Mesodermal cell (in vitro differentiated cells): ENCODE measurements at regions not wholly inside any gene's neighbourhood (a gene's known extent, or its start where the extent isn't known, plus 50 kb on each side); places are given as distances from the start of the nearest gene placed in this dataset.

Experiments
- H3K27ac ChIP-seq: 2 replicates; pipeline ENCODE4 v1.7.0; 2013; ENCODE audit warnings: mild to moderate bottlenecking, low read depth, low read length, moderate library complexity; ENCODE audit not compliant: severe bottlenecking
- H3K36me3 ChIP-seq: 2 replicates; pipeline ENCODE4 v1.7.1; 2013; ENCODE audit warnings: mild to moderate bottlenecking, low read length, moderate library complexity; ENCODE audit not compliant: control insufficient read depth, insufficient read depth
- H3K4me1 ChIP-seq: one replicate; pipeline ENCODE4 v1.7.1; 2013; ENCODE audit warnings: mild to moderate bottlenecking, low read length; ENCODE audit not compliant: insufficient read depth, control insufficient read depth, poor library complexity, severe bottlenecking
- H3K4me3 ChIP-seq: 2 replicates; pipeline ENCODE4 v1.7.0; 2013; ENCODE audit warnings: low read length, control low read depth, mild to moderate bottlenecking; ENCODE audit not compliant: insufficient read depth, poor library complexity, severe bottlenecking; ENCODE audit errors: extremely low read depth
- H3K9me3 ChIP-seq: 2 replicates; pipeline ENCODE4 v1.7.1; 2013; ENCODE audit warnings: mild to moderate bottlenecking, low read length, moderate library complexity; ENCODE audit not compliant: control insufficient read depth
- WGBS, 2 experiments: methylation state at CpG; one replicate each; pipeline ENCODE4 v1.1.5; 2013; ENCODE audit warnings: missing lambda C conversion rate in 2 of 2; ENCODE audit not compliant: insufficient coverage in 2 of 2; 5-methylcytosine and 5-hydroxymethylcytosine counted together

DNA sequence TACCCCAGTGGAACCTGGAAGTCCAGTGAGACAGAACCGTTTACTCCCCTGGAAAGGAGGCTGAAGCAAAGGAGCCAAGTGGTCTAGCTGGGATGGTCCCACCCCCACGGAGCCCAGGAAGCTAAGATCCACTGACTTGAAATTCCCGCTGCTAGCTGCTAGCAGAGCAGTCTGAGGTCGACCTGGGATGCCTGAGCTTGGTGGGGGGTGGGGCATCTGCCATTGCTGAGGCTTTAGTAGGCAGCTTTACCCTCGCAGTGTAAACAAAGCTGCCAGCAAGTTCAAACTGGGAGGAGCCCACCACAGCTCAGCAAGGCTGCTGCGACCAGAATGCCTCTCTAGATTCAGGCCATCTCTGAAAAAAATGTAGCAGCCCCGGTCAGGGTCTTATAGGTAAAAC, 437.0 kb downstream of the SUCLA2 start:
- Histone ChIP-seq H3K4me1 (peaks cover 2% of the 10 kb centered on the region), H3K9me3 (no peaks in the 10 kb centered on the region), H3K36me3 (no peaks in the 10 kb centered on the region), H3K27ac (no peak overlapping the region), H3K4me3 (no peak overlapping the region)
- WGBS, 2 experiments: 33 to 36% methylated on average over 6 of the region's 7 CpGs

DNA sequence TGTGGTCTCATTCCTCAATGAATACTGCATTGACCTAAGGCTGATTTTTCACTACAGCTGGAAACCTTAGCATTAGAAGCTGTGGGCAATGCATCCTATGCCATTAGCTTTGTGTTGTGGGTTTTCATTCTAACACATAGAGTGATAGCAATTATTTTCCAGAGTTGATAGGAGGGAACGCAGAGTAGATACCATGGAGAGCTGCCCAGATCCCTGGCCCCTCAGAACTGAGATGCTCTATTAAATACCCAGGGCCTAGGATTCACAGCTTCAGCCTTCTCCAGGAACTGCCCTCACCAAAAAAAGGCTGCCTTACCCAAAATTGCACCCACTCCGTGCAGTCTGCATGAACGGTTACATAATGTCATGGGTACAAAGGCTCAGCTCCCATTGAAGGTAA, 444.4 kb downstream of the SUCLA2 start:
- Histone ChIP-seq H3K4me3 (no peak overlapping the region), H3K36me3 (no peaks in the 10 kb centered on the region), H3K4me1 (no peaks in the 10 kb centered on the region), H3K9me3 (no peaks in the 10 kb centered on the region), H3K27ac (no peak overlapping the region)
- 92 to 100% methylated on average over 2 to 3 of the region's 3 CpGs for WGBS, 2 experiments

DNA sequence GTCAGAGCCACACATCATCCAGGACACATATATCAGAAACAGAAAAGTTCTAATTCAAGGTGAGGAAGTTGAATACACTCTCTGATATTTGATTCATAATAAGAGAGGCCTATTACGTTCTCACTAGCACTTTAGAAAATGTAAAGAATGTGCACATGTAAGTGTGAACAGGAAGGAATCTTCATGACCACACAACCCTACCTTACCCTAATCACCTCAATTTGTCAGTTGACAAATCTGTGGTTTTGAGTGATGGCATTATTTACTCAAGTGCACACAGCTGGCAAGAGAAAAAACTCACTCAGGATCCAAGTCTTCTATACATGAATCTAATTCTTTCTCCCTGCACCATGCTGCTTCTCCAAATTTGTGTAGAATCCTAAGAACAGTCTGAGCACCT, 445.8 kb downstream of the SUCLA2 start:
- no peaks in the 10 kb centered on the region for H3K4me1 ChIP-seq
- H3K9me3 ChIP-seq: no peaks in the 10 kb centered on the region
- H3K4me3 ChIP-seq: no peak overlapping the region
- no peaks in the 10 kb centered on the region for H3K36me3 ChIP-seq
- no peak overlapping the region for H3K27ac ChIP-seq
- no CpG with 5 or more reads among the region's 1 CpG for WGBS, 2 experiments

DNA sequence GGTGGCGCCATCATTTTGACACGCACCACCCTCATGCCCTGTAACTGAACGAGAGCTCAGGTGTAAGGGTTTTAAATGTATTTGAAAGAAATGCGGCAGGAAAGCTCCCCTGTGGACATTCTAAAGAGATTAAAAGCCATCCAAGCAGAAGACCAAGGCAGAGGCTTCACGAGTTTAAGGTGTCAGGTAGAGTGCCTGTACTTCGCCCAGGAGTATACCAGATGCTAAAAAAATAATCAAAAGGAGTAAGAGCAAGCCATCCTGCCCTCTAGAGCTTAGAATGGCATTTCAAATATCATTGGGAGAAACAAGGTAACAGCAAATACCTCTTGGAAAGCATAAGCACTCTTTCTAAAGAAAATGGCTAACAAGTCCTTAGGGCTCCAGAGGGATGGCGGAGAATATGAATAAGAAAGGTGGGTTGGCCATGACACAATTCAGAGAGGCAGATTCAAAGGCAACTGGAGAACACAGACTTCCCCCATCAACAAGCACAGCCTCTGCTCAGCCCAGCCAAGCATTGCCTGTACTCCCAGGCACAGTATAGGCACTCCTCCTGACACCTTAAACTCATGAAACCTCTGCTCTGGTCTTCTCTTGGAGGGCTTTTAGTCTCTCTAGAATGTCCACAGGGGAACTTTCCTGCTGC, 447.6 kb downstream of the SUCLA2 start:
- no peaks in the 10 kb centered on the region for H3K36me3 ChIP-seq
- no peaks in the 10 kb centered on the region for H3K9me3 ChIP-seq
- WGBS, 2 experiments: 83 to 89% methylated on average over 5 to 7 of the region's 7 CpGs
- H3K27ac ChIP-seq: no peak overlapping the region
- no peak overlapping the region for H3K4me3 ChIP-seq
- H3K4me1 ChIP-seq: no peaks in the 10 kb centered on the region

GRCh38 chr13:47549219-47549752, 451.8 kb downstream of the SUCLA2 start:
- 82 to 87% methylated on average over 2 to 3 of the region's 3 CpGs for WGBS, 2 experiments
- H3K27ac ChIP-seq: no peak overlapping the region
- H3K4me3 ChIP-seq: no peak overlapping the region
- H3K4me1 ChIP-seq: no peaks in the 10 kb centered on the region
- no peaks in the 10 kb centered on the region for H3K9me3 ChIP-seq
- H3K36me3 ChIP-seq: no peaks in the 10 kb centered on the region

- 86 to 95% methylated on average over 2 of the region's 4 CpGs for WGBS, 2 experiments
- H3K9me3 ChIP-seq: no peaks in the 10 kb centered on the region
- H3K4me3 ChIP-seq: no peak overlapping the region
- H3K36me3 ChIP-seq: no peaks in the 10 kb centered on the region
- no peaks in the 10 kb centered on the region for H3K4me1 ChIP-seq
- no peak overlapping the region for H3K27ac ChIP-seq
Measured at GRCh38 chr13:47548294-47548840, 452.7 kb downstream of the SUCLA2 start.

- Histone ChIP-seq H3K36me3 (no peaks in the 10 kb centered on the region), H3K4me3 (no peak overlapping the region), H3K9me3 (no peaks in the 10 kb centered on the region), H3K27ac (no peak overlapping the region), H3K4me1 (no peaks in the 10 kb centered on the region)
- WGBS, 2 experiments: 93 to 100% methylated on average over 1 to 2 of the region's 7 CpGs
Measured at GRCh38 chr13:47546391-47547225, 454.5 kb downstream of the SUCLA2 start.

DNA sequence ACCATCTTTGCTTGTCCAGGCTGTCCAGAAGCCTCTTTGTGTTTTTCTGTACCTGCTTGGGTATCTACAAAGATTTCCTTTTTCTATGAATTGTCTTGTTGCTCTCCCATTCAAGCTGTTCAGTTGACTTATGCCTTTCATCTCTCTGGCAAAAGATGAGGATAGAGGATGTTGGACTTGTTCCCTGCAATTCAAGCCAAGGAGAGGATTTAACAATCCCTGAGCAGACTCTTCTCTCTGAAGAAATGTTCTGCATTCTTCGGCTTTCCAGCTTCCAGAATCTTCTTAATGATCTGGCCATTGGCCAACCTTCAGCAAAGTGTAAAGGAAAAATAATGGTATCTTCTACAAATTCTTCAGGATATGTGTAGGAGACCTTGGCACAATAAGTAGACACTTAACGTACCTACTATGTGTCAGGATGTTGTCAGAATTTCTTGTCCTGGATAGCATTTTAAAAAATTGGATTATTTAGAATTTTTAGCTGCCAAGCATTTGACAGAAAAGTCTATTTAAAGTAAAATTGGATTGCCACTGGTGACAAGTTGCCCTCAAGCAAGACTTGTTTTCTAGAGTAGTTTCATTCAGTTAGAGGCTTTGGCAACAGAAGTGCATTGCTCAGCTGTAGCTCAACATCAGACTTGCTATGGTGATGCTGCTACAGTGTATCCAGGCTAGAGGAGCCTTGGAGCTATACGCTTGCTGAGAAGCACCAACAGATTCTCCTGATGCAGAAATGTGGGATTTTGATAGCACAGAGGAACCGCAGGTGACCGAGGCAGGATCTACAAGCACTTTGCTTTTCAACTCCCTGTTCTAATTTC, 455.7 kb downstream of the SUCLA2 start:
- no peaks in the 10 kb centered on the region for H3K36me3 ChIP-seq
- no peak overlapping the region for H3K27ac ChIP-seq
- H3K4me3 ChIP-seq: no peak overlapping the region
- H3K4me1 ChIP-seq: no peaks in the 10 kb centered on the region
- no peaks in the 10 kb centered on the region for H3K9me3 ChIP-seq
- 95 to 100% methylated on average over 1 to 3 of the region's 5 CpGs for WGBS, 2 experiments

DNA sequence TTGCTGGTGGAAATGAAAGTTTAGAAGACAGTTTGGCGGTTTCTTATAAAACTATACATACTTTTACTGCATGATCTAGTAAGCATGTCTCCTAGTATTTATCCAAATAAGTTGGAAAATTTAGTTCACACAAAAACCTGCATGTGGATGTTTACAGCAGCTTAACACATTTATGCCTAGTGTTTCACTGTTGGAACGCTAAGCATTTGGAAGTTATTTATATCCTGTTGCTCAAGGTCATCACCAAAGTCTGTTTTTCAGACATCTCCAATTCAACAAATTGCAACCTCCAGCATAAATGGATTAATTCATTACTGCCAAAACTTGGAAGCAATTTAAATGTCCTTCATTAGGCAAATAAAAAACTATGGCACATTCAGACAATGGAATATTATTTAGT, 461.8 kb downstream of the SUCLA2 start:
- Histone ChIP-seq H3K27ac (no peak overlapping the region), H3K4me3 (no peak overlapping the region), H3K4me1 (no peaks in the 10 kb centered on the region), H3K36me3 (no peaks in the 10 kb centered on the region), H3K9me3 (no peaks in the 10 kb centered on the region)
- 88% methylated on average over 1 of the region's 2 CpGs; no CpG with 5 or more reads in 1 of the 2 experiments for WGBS, 2 experiments

- Histone ChIP-seq H3K36me3 (no peaks in the 10 kb centered on the region), H3K4me1 (peaks cover 3% of the 10 kb centered on the region), H3K27ac (no peak overlapping the region), H3K9me3 (no peaks in the 10 kb centered on the region), H3K4me3 (no peak overlapping the region)
- WGBS, 2 experiments: 78% methylated on average over 1 of the region's 1 CpG; no CpG with 5 or more reads in 1 of the 2 experiments
Measured at GRCh38 chr13:47523771-47524170, 477.3 kb downstream of the SUCLA2 start.
